HepG2 (cell line): ENCODE measurements at regions not wholly inside any gene's neighbourhood (a gene's known extent, or its start where the extent isn't known, plus 50 kb on each side); places are given as distances from the start of the nearest gene placed in this dataset.

Source experiments
- AHDC1 ChIP-seq: sonication (generic); formaldehyde crosslinking; IDR thresholded peaks from 2 replicates; pipeline ENCODE4 v1.5.1; 2020; ENCODE audit warnings: mild to moderate bottlenecking, missing genetic modification reagents, borderline replicate concordance
- GMEB1 ChIP-seq: sonication (generic); formaldehyde crosslinking; IDR thresholded peaks from 2 replicates; pipeline ENCODE4 v1.5.1; 2020; ENCODE audit warnings: missing genetic modification reagents, mild to moderate bottlenecking, borderline replicate concordance
- KDM5A ChIP-seq: fragments of 200-600 bp; sonication (generic); IDR thresholded peaks from 2 replicates; pipeline ENCODE4 v1.7.0; 2018; ENCODE audit warnings: antibody characterized with exemption, mild to moderate bottlenecking, low read length, borderline replicate concordance
- THAP8 ChIP-seq: sonication (generic); formaldehyde crosslinking; IDR thresholded peaks from 2 replicates; pipeline ENCODE4 v1.5.1; 2020; ENCODE audit warnings: missing genetic modification reagents, mild to moderate bottlenecking, borderline replicate concordance
- TF ChIP-seq, protein P1 (sequence below): IDR thresholded peaks from 2 replicates; pipeline ENCODE4 v1.6.1; 2016; ENCODE audit warnings: missing biosample characterization, missing genetic modification reagents, low read depth

- TF ChIP-seq GMEB1 (no peak), AHDC1 (CRISPR knock-in tag) (no peak), KDM5A (no peak), THAP8 (no peak)
- TF ChIP-seq, protein P1, sequence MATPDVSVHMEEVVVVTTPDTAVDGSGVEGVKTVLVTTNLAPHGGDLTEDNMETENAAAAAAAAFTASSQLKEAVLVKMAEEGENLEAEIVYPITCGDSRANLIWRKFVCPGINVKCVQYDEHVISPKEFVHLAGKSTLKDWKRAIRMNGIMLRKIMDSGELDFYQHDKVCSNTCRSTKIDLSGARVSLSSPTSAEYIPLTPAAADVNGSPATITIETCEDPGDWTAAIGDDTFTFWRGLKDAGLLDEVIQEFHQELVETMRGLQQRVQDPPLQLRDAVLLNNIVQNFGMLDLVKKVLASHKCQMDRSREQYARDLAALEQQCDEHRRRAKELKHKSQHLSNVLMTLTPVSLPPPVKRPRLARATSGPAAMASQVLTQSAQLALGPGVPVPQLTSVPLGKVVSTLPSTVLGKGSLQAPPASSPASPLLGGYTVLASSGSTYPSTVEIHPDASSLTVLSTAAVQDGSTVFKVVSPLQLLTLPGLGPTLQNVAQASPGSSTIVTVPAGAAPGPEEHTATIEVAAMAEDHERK, result no peak
These were observed 1515.4 kb upstream of the DEFB115 start (continued) for GRCh38 chr20:29741894-29742698.
